Memory B cell (primary cell): ENCODE measurements at regions not wholly inside any gene's neighbourhood (a gene's known extent, or its start where the extent isn't known, plus 50 kb on each side); places are given as distances from the start of the nearest gene placed in this dataset.
"Not testable (repeated sequence)": the region's sequence is repeated elsewhere in the genome, so short reads cannot be mapped to it uniquely, and the experiment has no call there.

ENCODE experiments used
- ATAC-seq: fragments of 150-1000 bp; cut with Tn5 transposase; 2 replicates; pipeline ENCODE4 v1.10.0; 2021; ENCODE audit warnings: low read depth, mild to moderate bottlenecking, moderate library complexity
- DNase-seq, 2 donors: peaks; one replicate each; pipeline ENCODE4 v3.0.0; 2022; ENCODE audit warnings: low spot score in 2 of 2
- H3K27ac Mint-ChIP-seq: one replicate; pipeline ENCODE4 v1.8.0; 2022; ENCODE audit warnings: mild to moderate bottlenecking, moderate library complexity, mixed read lengths
- H3K27me3 Mint-ChIP-seq: one replicate; pipeline ENCODE4 v1.8.0; 2022; ENCODE audit warnings: mixed read lengths
- H3K36me3 Mint-ChIP-seq: one replicate; pipeline ENCODE4 v1.8.0; 2022; ENCODE audit warnings: mild to moderate bottlenecking, mixed read lengths
- H3K4me1 Mint-ChIP-seq: one replicate; pipeline ENCODE4 v1.8.0; 2022; ENCODE audit warnings: mixed read lengths
- H3K4me3 Mint-ChIP-seq: one replicate; pipeline ENCODE4 v1.8.0; 2022; ENCODE audit warnings: mild to moderate bottlenecking, moderate library complexity, mixed read lengths
- H3K9me3 Mint-ChIP-seq: one replicate; pipeline ENCODE4 v1.8.0; 2022; ENCODE audit warnings: mixed read lengths

DNA sequence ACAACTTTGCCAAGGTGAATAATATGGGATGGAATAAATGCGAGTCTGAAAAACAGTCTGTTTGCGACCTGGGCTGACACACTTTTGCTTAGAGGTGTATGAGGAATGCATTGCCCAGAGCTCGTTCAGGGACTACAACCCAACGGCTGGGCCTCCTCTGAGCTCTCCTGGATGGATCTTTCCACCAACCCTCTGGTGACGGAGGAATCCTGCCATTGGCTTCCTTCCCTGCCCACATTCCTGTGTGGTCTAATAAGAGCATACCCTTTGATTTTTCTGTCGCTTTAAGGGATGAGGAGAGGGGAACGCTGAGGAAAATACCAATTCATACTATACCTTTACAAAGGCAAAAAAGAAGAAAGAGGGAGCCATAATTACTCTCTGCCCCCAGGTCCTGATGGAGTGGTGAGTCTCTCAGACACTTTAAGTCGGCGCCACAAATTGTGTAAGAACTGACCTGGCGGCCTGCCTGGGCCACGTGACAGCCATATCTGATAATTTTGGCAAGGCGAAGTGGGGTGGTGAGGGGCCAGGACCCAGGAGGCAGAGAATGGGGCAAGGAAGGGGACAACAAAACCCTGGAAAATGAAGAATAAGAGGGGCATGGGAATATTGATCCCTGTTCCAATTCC lies 265.2 kb upstream of the MSX2 start:
- DNase-seq: no peak
- no peak overlapping the region for H3K4me3 Mint-ChIP-seq
- no peaks in the 10 kb centered on the region for H3K4me1 Mint-ChIP-seq
- H3K27ac Mint-ChIP-seq: no peak overlapping the region
- ATAC-seq: no peak
- H3K36me3 Mint-ChIP-seq: no peaks in the 10 kb centered on the region
- H3K27me3 Mint-ChIP-seq: peaks cover 1% of the 10 kb centered on the region
- H3K9me3 Mint-ChIP-seq: peaks cover 3% of the 10 kb centered on the region

DNA sequence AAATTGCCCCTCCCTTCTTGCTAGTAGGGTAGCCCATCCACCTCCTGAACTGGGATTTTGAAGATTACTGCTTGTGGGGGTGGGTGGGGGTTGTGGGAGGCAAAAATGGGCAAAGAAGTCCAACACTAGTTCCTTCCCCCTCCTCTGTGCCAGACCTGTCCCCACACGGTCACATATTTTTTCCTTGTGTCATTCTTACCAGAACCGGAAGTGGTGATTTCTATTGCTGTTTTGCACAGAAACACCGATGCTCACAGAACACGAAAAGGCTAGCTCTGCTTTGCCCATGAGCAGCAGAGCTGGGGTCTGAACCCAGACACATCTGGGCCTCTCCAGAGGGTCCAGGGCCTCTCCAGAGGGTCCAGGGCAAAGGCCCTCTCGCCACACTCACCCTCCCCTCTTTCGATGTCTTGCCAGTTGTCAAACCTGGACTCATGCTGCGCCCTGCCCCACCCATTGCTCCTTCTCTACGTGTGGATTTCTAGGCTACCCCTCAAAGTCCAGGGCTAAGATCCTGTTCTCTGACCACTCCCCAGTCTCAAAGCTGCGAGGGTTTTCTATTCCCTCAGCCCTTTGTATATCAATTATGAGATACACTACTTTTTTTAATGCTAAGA lies 264.4 kb upstream of the MSX2 start:
- H3K4me1 Mint-ChIP-seq: no peaks in the 10 kb centered on the region
- no peak overlapping the region for H3K27ac Mint-ChIP-seq
- no peaks in the 10 kb centered on the region for H3K36me3 Mint-ChIP-seq
- DNase-seq: no peak
- peaks cover 1% of the 10 kb centered on the region for H3K27me3 Mint-ChIP-seq
- H3K4me3 Mint-ChIP-seq: no peak overlapping the region
- H3K9me3 Mint-ChIP-seq: peaks cover 3% of the 10 kb centered on the region
- ATAC-seq: no peak

DNA sequence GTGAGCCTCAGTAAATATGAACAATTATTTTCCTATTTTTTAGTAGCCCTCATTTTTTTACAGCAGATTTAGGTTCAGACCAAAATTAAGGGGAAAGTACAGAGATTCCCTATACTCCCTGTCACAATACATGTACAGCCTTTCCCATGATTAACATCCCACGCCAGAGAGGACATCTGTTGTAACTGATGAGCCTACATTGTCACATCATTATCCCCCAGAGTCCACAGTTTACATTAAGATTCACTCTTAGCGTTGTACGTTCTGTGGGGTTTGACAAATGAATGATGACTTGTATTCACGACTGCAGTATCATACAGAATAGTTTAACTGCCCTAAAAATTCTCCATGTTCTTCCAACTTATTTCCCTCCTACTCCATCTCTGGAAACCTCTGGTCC lies 262.3 kb upstream of the MSX2 start:
- peaks cover 7% of the 10 kb centered on the region for H3K9me3 Mint-ChIP-seq
- no peaks in the 10 kb centered on the region for H3K36me3 Mint-ChIP-seq
- DNase-seq (no peak), ATAC-seq (no peak)
- peaks cover 1% of the 10 kb centered on the region for H3K27me3 Mint-ChIP-seq
- no peaks in the 10 kb centered on the region for H3K4me1 Mint-ChIP-seq
- no peak overlapping the region for H3K27ac Mint-ChIP-seq
- H3K4me3 Mint-ChIP-seq: no peak overlapping the region

DNA sequence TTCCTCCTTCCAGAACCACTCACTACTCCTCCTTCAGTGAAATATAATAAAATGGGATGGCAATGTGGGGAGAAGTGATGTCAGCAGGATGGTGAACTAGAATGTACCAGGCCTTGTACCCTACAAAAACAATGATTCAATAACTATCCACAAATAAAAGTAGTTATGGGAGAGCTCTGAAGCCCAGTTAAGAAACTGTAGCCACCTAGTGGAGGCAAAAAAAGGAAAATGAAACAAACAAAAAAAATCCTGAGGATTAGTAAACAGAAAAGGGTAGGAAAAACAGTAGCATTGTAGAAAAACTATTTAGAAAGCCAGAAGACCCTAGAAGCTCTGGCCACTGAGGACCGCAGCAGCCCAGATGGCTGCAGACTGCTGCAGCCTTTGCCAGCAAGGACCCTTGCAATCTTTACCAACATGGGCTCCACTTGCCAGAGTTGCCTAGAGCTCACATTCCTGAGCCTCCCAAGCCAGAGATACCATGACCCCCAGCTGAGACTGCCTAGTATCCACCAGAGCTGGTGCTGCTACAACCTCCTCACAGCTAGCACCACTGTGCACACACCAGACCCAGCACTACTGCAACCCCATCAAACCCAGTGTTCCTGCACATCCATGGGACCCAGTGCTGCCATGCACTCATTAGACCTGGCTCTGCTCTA lies 259.7 kb upstream of the MSX2 start:
- Mint-ChIP-seq H3K27ac (no peak overlapping the region), H3K4me3 (no peak overlapping the region), H3K9me3 (peaks cover 8% of the 10 kb centered on the region), H3K4me1 (no peaks in the 10 kb centered on the region), H3K36me3 (no peaks in the 10 kb centered on the region), H3K27me3 (peaks cover 1% of the 10 kb centered on the region)
- DNase-seq: no peak
- ATAC-seq: no peak

DNA sequence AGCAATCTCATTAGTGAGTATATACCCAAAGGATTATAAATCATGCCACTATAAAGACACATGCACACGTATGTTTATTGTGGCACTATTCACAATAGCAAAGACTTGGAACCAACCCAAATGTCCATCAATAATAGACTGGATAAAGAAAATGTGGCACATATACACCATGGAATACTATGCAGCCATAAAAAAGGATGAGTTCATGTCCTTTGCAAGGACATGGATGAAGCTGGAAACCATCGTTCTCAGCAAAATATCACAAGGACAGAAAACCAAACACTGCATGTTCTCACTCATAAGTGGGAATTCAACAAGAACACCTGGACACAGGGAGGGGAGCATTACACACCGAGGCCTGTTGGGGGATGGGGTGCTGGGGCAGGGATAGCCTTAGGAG lies 252.9 kb upstream of the MSX2 start:
- H3K9me3 Mint-ChIP-seq: peaks cover 12% of the 10 kb centered on the region
- ATAC-seq, H3K27me3 Mint-ChIP-seq, H3K4me1 Mint-ChIP-seq, H3K4me3 Mint-ChIP-seq, DNase-seq, H3K36me3 Mint-ChIP-seq, H3K27ac Mint-ChIP-seq: not testable (repeated sequence)

DNA sequence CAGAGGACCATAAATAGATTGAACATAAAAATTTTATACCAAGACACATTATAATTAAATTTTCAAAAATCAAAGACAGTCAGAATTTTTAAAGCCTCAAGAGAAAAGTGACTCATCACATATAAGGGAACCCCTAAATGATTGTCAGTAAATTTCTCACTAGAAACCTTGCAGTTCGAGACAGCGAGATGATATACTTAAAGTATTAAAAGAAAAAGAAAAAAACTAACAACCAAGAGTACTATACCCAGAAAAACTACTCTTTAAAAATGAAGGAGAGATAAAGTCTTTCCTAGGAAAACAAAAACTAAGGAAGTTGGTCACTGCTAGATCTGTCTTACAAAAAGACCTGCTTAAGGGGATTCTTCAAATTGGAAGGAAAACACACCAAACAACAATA lies 251.4 kb upstream of the MSX2 start:
- Mint-ChIP-seq H3K36me3 (no peaks in the 10 kb centered on the region), H3K4me1 (no peaks in the 10 kb centered on the region), H3K27ac (no peak overlapping the region), H3K4me3 (no peak overlapping the region), H3K9me3 (peaks cover 9% of the 10 kb centered on the region), H3K27me3 (no peaks in the 10 kb centered on the region)
- ATAC-seq: no peak
- no peak for DNase-seq

DNA sequence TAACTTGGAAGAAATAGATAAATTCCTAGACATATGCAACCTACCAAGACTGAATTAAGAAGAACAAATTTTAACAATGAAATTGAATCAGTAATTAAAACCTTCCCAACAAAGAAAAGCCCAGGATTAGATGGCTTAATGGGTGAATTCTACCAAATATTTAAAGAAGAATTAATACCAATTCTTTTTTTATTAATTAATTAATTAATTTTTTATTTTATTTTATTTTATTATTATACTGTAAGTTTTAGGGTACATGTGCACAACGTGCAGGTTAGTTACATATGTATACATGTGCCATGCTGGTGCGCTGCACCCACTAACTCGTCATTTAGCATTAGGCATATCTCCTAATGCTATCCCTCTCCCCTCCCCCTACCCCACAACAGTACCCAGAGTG lies 248.4 kb upstream of the MSX2 start:
- not testable (repeated sequence) for H3K36me3 Mint-ChIP-seq, H3K27me3 Mint-ChIP-seq, ATAC-seq, DNase-seq, H3K27ac Mint-ChIP-seq, H3K4me3 Mint-ChIP-seq, H3K4me1 Mint-ChIP-seq
- H3K9me3 Mint-ChIP-seq: peaks cover 16% of the 10 kb centered on the region

DNA sequence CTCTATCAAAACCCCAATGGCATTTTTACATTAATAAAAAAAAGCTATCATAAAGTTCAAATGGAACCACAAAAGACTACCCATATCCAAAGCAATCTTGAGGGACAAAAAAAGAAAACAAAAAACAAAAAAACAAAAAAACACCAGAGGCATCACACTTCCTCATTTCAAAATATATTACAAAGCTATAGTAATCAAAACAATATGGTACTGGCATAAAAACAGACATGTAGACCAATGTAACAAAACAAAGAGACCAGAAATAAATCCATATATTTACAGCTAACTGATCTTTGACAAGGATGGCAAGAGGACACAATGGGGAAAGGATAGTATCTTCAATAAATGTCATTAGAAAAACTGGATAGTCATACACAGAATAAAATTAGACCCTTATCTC lies 245.1 kb upstream of the MSX2 start:
- H3K36me3 Mint-ChIP-seq: no peaks in the 10 kb centered on the region
- DNase-seq: no peak
- H3K4me1 Mint-ChIP-seq: no peaks in the 10 kb centered on the region
- H3K4me3 Mint-ChIP-seq: no peak overlapping the region
- H3K27ac Mint-ChIP-seq: no peak overlapping the region
- ATAC-seq: no peak
- peaks cover 18% of the 10 kb centered on the region for H3K9me3 Mint-ChIP-seq
- H3K27me3 Mint-ChIP-seq: peaks cover 2% of the 10 kb centered on the region

DNA sequence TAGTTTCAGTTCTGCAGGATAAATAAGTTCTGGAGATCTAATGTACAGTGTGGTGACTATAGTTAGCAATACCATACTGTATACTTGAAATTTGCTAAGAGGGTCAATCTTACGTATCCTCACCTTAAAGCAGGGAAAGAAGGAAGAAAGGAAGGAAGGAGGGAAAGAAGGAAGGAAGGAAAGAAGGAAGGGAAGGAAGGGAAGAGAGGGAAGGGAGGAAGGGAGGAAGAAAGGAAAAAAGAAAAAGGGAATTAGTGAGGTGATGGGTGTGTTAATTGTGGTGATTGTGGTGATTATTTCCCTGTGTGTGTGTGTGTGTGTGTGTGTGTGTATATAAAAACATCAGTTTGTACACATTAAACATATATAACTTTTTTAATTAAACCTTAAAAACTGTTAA lies 242.6 kb upstream of the MSX2 start:
- Mint-ChIP-seq H3K27me3 (peaks cover 4% of the 10 kb centered on the region), H3K4me3 (no peak overlapping the region), H3K27ac (no peak overlapping the region), H3K9me3 (peaks cover 18% of the 10 kb centered on the region), H3K36me3 (no peaks in the 10 kb centered on the region), H3K4me1 (no peaks in the 10 kb centered on the region)
- DNase-seq (no peak), ATAC-seq (no peak)

DNA sequence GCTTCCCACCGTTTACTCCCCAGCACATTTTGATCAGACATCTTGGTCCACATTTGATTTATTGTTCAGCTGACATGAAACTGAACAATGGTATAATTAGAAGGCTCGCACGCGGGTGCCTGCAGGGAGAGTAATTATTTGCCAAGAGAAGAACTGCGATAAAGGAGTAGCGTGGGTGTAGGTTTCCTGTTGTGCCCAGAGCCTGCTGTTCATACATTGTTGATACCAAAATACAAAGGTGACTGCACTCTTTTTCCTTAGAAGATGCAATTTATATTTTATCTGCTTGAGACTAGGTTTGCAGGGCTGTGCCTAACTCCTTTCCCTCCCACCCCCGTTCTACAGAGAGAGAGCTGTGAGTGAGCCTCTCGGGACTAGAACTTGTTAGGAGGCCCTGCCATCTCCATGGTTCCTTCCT lies 241.8 kb upstream of the MSX2 start:
- H3K4me3 Mint-ChIP-seq: no peak overlapping the region
- DNase-seq (no peak), ATAC-seq (no peak)
- H3K4me1 Mint-ChIP-seq: no peaks in the 10 kb centered on the region
- H3K27me3 Mint-ChIP-seq: peaks cover 4% of the 10 kb centered on the region
- H3K27ac Mint-ChIP-seq: no peak overlapping the region
- peaks cover 19% of the 10 kb centered on the region for H3K9me3 Mint-ChIP-seq
- no peaks in the 10 kb centered on the region for H3K36me3 Mint-ChIP-seq

DNA sequence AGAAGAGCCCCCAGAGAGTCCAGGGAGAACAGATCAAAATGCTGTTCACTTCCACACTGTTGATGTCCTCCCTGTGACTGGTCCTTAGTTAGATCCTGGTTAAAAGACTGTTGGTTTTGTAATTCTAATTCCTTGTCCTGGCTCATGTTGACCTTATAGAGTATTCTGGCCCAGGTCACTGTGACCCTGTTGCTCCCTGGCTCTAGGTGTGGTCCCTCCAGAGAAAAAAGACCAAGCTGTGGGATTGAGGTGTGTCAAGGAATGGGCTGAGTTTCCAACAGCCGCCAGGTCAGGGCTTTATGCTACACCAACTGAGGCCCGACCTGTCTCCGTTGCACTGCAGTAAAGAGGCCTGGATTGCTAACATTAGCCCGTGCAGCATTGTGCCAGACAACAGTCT lies 241.0 kb upstream of the MSX2 start:
- H3K4me1 Mint-ChIP-seq: no peaks in the 10 kb centered on the region
- peaks cover 4% of the 10 kb centered on the region for H3K27me3 Mint-ChIP-seq
- H3K36me3 Mint-ChIP-seq: no peaks in the 10 kb centered on the region
- DNase-seq (no peak), ATAC-seq (no peak)
- H3K27ac Mint-ChIP-seq: no peak overlapping the region
- H3K9me3 Mint-ChIP-seq: peaks cover 18% of the 10 kb centered on the region
- H3K4me3 Mint-ChIP-seq: no peak overlapping the region

DNA sequence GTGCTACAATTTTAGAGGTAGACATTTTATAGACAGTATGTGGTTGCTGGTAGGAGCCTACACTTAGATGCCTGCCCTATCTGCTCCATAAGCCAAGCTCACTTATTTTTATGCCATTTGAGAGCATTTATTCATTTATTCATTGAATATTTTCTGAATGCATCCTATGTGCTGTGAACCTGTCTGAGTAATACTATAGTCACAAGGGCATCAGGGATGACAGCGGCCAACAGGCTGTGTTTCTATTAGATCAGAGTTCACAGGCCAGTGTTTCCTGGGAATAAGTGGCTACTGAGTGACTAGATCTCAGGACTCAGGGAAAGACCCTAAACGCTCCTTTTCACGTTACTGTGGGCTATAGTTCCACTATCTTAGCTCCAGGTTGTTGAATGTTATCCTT lies 235.2 kb upstream of the MSX2 start:
- Mint-ChIP-seq H3K27ac (no peak overlapping the region), H3K4me1 (no peaks in the 10 kb centered on the region)

DNA sequence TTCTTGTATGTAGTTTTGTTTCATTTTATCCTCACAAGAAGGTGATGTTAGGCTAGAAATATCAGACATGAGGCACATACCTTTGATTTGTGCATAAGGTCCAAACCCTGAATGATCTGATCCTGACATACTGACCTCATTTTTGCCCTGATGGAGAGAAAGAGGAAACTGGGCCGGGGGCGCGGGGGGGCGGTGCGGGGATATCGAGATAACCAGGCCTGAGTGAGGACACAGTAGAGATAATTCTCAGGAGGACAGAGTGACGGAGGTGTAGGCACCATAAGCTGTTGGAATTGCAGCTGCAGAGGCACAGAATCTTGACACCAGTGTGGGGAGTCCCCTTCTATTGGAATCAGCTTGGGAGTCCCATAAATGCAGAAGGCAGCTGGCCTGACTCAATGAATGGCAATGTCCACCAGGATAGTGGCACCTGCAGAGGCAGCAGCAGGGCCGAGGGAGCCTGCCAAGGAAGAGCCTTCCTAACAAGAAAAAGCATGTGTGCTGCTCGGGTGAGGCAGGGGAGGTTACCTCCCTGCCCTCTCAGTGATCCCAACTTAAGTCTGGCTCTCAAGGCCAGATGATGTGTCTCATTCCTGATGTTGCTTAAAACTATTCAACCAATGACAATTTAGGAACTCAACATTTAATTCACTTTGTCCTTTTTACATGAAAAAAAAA lies 234.3 kb upstream of the MSX2 start:
- DNase-seq (no peak), ATAC-seq (no peak)
- H3K27ac Mint-ChIP-seq: no peak overlapping the region
- H3K4me1 Mint-ChIP-seq: no peaks in the 10 kb centered on the region
- no peak overlapping the region for H3K4me3 Mint-ChIP-seq
- peaks cover 2% of the 10 kb centered on the region for H3K27me3 Mint-ChIP-seq
- peaks cover 4% of the 10 kb centered on the region for H3K9me3 Mint-ChIP-seq
- no peaks in the 10 kb centered on the region for H3K36me3 Mint-ChIP-seq

More for the DNA sequence above, 235.2 kb upstream of the MSX2 start:
- peaks cover 5% of the 10 kb centered on the region for H3K9me3 Mint-ChIP-seq
- H3K4me3 Mint-ChIP-seq: no peak overlapping the region
- H3K27me3 Mint-ChIP-seq: peaks cover 2% of the 10 kb centered on the region
- ATAC-seq (no peak), DNase-seq (no peak)
- no peaks in the 10 kb centered on the region for H3K36me3 Mint-ChIP-seq

DNA sequence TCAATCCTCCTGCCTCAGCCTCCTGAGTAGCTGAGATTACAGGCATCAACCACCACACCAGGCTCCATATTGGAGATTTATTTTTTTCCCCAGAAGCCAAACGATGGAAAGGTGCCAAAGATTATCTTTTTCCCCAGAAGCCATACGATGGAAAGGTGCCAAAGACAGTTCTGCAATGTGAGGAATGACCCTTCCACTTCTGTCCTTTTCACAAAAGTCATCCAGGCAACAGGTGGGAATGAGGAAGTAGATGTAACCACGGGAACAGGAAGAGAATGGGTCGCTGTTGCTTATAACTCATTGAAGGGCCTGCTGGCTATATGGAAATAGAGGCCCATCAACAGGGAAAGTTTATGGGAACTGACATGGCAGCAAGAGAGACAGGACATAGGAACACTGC lies 233.7 kb upstream of the MSX2 start:
- no peaks in the 10 kb centered on the region for H3K4me1 Mint-ChIP-seq
- H3K36me3 Mint-ChIP-seq: no peaks in the 10 kb centered on the region
- H3K9me3 Mint-ChIP-seq: peaks cover 2% of the 10 kb centered on the region
- no peak for ATAC-seq
- H3K27me3 Mint-ChIP-seq: no peaks in the 10 kb centered on the region
- no peak overlapping the region for H3K27ac Mint-ChIP-seq
- no peak for DNase-seq
- no peak overlapping the region for H3K4me3 Mint-ChIP-seq
